ENCODE measurements at regions not wholly inside any gene's neighbourhood (a gene's known extent, or its start where the extent isn't known, plus 50 kb on each side); places are given as distances from the start of the nearest gene placed in this dataset.

GRCh38 chr20:50327666-50328065 is 137.0 kb downstream of the CEBPB start:
- H3K27ac ChIP-seq, result no peak overlapping the region
- H3K4me1 ChIP-seq, result no peaks in the 10 kb centered on the region
- no peaks in the 10 kb centered on the region for H3K27me3 ChIP-seq
- no peak for DNase-seq (ENCODE audit: extremely low spot score in 2 of 2)
- H3K36me3 ChIP-seq, result no peaks in the 10 kb centered on the region
- no peak overlapping the region for H3K4me3 ChIP-seq
- H3K9me3 ChIP-seq, result no peaks in the 10 kb centered on the region
- intact Hi-C loops (cut with DNase I), result no loop called here
- no peak for TF ChIP-seq POLR2A (IDR thresholded peaks at IDR 0.05)
- TF ChIP-seq CTCF (IDR thresholded peaks at IDR 0.05), result no peak
- TF ChIP-seq POLR2AphosphoS5 (IDR thresholded peaks at IDR 0.05; ENCODE audit: insufficient read depth in 1 of 2, low read depth in 1 of 2), result no peak

GRCh38 chr20:50328222-50328979 is 137.8 kb downstream of the CEBPB start:
- Histone ChIP-seq H3K4me3 (no peak overlapping the region), H3K4me1 (peaks cover 4% of the 10 kb centered on the region), H3K27ac (no peak overlapping the region), H3K27me3 (no peaks in the 10 kb centered on the region), H3K9me3 (no peaks in the 10 kb centered on the region), H3K36me3 (no peaks in the 10 kb centered on the region)
- TF ChIP-seq POLR2A (IDR thresholded peaks at IDR 0.05) (no peak), CTCF (IDR thresholded peaks at IDR 0.05) (no peak), POLR2AphosphoS5 (IDR thresholded peaks at IDR 0.05; ENCODE audit: insufficient read depth in 1 of 2, low read depth in 1 of 2) (no peak)
- no peak for DNase-seq (ENCODE audit: extremely low spot score in 2 of 2)
- intact Hi-C loops (cut with DNase I), result no loop called here

GRCh38 chr20:50328996-50329898 is 138.6 kb downstream of the CEBPB start:
- no peak overlapping the region for H3K27ac ChIP-seq
- H3K9me3 ChIP-seq, result no peaks in the 10 kb centered on the region
- TF ChIP-seq POLR2A (IDR thresholded peaks at IDR 0.05), result no peak
- no peak for TF ChIP-seq CTCF (IDR thresholded peaks at IDR 0.05)
- TF ChIP-seq POLR2AphosphoS5 (IDR thresholded peaks at IDR 0.05; ENCODE audit: insufficient read depth in 1 of 2, low read depth in 1 of 2), result no peak
- H3K27me3 ChIP-seq, result no peaks in the 10 kb centered on the region
- H3K4me3 ChIP-seq, result no peak overlapping the region
- H3K4me1 ChIP-seq, result peaks cover 12% of the 10 kb centered on the region
- intact Hi-C loops (cut with DNase I), result no loop called here
- H3K36me3 ChIP-seq, result no peaks in the 10 kb centered on the region
- no peak for DNase-seq (ENCODE audit: extremely low spot score in 2 of 2)

GRCh38 chr20:50329981-50330503 is 139.4 kb downstream of the CEBPB start:
- no peak overlapping the region for H3K27ac ChIP-seq
- no peaks in the 10 kb centered on the region for H3K27me3 ChIP-seq
- peaks cover 20% of the 10 kb centered on the region for H3K4me1 ChIP-seq
- no peaks in the 10 kb centered on the region for H3K36me3 ChIP-seq
- no peak overlapping the region for H3K4me3 ChIP-seq
- intact Hi-C loops (cut with DNase I), result no loop called here
- TF ChIP-seq POLR2AphosphoS5 (IDR thresholded peaks at IDR 0.05; ENCODE audit: insufficient read depth in 1 of 2, low read depth in 1 of 2) (no peak), POLR2A (IDR thresholded peaks at IDR 0.05) (no peak), CTCF (IDR thresholded peaks at IDR 0.05) (no peak)
- DNase-seq (ENCODE audit: extremely low spot score in 2 of 2), result no peak
- H3K9me3 ChIP-seq, result no peaks in the 10 kb centered on the region
